ENCODE measurements at regions not wholly inside any gene's neighbourhood (a gene's known extent, or its start where the extent isn't known, plus 50 kb on each side); places are given as distances from the start of the nearest gene placed in this dataset.
"Not testable (repeated sequence)": the region's sequence is repeated elsewhere in the genome, so short reads cannot be mapped to it uniquely, and the experiment has no call there.

- TF ChIP-seq, protein P1, sequence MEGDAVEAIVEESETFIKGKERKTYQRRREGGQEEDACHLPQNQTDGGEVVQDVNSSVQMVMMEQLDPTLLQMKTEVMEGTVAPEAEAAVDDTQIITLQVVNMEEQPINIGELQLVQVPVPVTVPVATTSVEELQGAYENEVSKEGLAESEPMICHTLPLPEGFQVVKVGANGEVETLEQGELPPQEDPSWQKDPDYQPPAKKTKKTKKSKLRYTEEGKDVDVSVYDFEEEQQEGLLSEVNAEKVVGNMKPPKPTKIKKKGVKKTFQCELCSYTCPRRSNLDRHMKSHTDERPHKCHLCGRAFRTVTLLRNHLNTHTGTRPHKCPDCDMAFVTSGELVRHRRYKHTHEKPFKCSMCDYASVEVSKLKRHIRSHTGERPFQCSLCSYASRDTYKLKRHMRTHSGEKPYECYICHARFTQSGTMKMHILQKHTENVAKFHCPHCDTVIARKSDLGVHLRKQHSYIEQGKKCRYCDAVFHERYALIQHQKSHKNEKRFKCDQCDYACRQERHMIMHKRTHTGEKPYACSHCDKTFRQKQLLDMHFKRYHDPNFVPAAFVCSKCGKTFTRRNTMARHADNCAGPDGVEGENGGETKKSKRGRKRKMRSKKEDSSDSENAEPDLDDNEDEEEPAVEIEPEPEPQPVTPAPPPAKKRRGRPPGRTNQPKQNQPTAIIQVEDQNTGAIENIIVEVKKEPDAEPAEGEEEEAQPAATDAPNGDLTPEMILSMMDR (IDR thresholded peaks at IDR 0.05; ENCODE audit: low read depth, low read length, missing control alignments): no peak
- no peak for DNase-seq (ENCODE audit: low read depth)
- no peak overlapping the region for H3K4me3 ChIP-seq (ENCODE audit: low read depth, low read length)
These were observed 75.4 kb upstream of the PLAAT1 start for GRCh38 chr3:193165431-193166120.

DNA sequence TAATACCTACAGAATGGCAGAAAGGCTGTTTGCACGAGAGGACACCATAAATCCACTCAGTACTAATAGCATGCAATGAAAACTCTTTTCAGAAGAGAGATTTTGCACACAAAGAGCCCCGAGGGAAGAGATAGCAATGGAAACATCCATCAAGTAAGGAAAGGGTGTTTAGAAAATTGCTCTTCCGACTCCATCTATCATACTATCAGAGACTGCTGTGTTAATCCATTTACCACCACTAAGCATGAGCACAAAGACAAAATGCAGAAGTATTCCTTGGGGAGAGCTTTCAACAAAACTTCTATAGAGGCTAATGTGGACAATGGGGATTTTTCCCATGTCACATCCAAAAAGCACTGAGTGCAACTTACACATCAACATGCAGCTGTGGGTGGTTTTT is 72.1 kb upstream of the PLAAT1 start:
- TF ChIP-seq, protein P1 (IDR thresholded peaks at IDR 0.05; ENCODE audit: low read depth, low read length, missing control alignments): no peak
- no peak for DNase-seq (ENCODE audit: low read depth)
- no peak overlapping the region for H3K4me3 ChIP-seq (ENCODE audit: low read depth, low read length)

GRCh38 chr3:193174140-193174539 is 66.9 kb upstream of the PLAAT1 start:
- DNase-seq (ENCODE audit: low read depth): no peak
- TF ChIP-seq, protein P1 (IDR thresholded peaks at IDR 0.05; ENCODE audit: low read depth, low read length, missing control alignments): no peak
- H3K4me3 ChIP-seq (ENCODE audit: low read depth, low read length): no peak overlapping the region

- not testable (repeated sequence) for H3K4me3 ChIP-seq (ENCODE audit: low read depth, low read length); DNase-seq (ENCODE audit: low read depth)
These were observed 61.5 kb upstream of the PLAAT1 start for GRCh38 chr3:193179332-193180012.

DNA sequence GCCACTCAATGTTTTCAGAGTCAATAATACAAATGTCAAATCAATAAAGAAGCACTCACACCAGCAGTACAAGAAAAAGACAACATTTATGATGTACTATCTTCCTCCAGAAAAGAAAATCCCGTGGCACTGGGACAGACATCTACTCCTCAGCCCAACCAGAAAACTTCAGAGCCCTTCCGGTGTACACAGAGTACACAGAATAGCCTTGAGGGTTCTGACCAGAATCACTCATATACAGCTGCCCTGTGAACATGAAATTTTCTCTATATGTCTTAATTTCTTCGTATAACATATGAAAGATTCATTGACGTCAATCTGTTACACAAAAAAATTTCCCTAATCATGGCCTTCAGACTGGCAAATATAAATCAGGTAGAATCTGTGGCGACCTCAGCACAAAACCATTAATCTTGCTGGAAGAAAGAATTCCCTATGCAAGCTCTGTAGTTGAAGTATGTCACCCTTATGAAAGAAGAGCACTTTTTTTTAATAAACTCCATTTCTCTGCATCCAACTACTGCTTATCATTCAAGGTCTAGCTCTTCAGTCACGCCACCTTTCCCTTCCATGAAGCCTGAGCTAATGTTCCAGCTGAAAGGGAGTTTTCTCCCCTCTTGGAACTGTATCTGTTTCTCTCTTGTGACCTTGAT is 53.8 kb upstream of the PLAAT1 start:
- no peak for DNase-seq (ENCODE audit: low read depth)
- TF ChIP-seq, protein P1 (IDR thresholded peaks at IDR 0.05; ENCODE audit: low read depth, low read length, missing control alignments): no peak
- no peak overlapping the region for H3K4me3 ChIP-seq (ENCODE audit: low read depth, low read length)

DNA sequence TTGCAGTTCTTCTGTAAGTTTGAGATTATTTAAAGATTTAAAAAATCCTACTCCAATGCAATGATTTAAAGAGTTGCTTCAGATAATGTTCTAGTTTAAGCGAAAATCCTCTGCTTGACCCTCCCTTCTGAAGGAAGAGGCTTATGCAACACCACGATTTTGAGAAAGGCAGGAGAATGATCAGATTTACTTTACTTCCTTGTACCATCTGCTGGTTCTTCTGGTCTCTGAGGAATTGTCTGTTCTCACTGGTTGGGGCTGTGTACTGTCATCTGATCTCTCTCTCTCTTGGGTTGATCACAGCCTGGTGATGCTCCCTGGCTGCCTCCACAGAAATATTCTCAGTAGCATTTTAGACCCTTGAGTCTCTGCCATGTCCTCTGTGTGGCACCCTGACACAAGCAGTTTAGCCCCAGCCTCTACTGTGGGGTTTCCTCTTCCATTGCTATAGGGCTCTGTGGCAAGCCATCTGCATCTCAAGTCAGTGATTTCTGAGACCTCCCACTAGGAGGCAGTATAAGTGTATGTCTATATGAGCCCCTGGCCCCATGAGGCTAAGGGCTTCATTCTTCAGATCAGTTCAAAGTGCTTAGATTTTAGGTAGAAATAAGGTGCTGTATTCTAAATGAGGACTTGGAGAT is 50.8 kb upstream of the PLAAT1 start:
- DNase-seq (ENCODE audit: low read depth): peak; percentile 2
- TF ChIP-seq, protein P1 (IDR thresholded peaks at IDR 0.05; ENCODE audit: low read depth, low read length, missing control alignments): peak; percentile 55
- H3K4me3 ChIP-seq (ENCODE audit: low read depth, low read length): no peak overlapping the region
